Transverse colon (tissue), 4 donors: ENCODE measurements at regions not wholly inside any gene's neighbourhood (a gene's known extent, or its start where the extent isn't known, plus 50 kb on each side); places are given as distances from the start of the nearest gene placed in this dataset.

Experiments used
- DNase-seq: peaks from one replicate; pipeline ENCODE4 v3.0.0-alpha.2; 2019
- H3K27ac ChIP-seq, 4 donors: fragments of 200-600 bp; sonication (generic); 2 replicates each; pipeline ENCODE4 v1.5.1; 2016 to 2018; ENCODE audit warnings: inconsistent platforms in 4 of 4
- H3K27me3 ChIP-seq: fragments of 200-600 bp; sonication (generic); 2 replicates; pipeline ENCODE4 v1.5.1; 2017; ENCODE audit warnings: inconsistent platforms
- H3K36me3 ChIP-seq, 4 donors: fragments of 200-600 bp; sonication (generic); 2 replicates each; pipeline ENCODE4 v1.5.1; 2017 to 2019; ENCODE audit warnings: inconsistent platforms in 4 of 4
- H3K4me1 ChIP-seq, 4 donors: fragments of 200-600 bp; sonication (generic); 2 replicates each; pipeline ENCODE4 v1.5.1; 2017 to 2020; ENCODE audit warnings: inconsistent platforms in 4 of 4
- H3K4me3 ChIP-seq, 4 donors: fragments of 200-600 bp; sonication (generic); 1 replicate in 1 of 4; 2 replicates in 3 of 4; pipeline versions ENCODE4 v1.5.1 to v1.6.1; 2017 to 2019; ENCODE audit warnings: inconsistent platforms in 4 of 4
- H3K9me3 ChIP-seq, 2 donors: fragments of 200-600 bp; sonication (generic); 2 replicates each; pipeline ENCODE4 v1.5.1; 2017 to 2019; ENCODE audit warnings: inconsistent platforms in 2 of 2
- CTCF ChIP-seq, 5 experiments: fragments of 200-600 bp in 3 of 5; fragments of 450-650 bp in 2 of 5; sonication (generic) in 3 of 5; IDR thresholded peaks; 1 replicate in 2 of 5; 2 replicates in 3 of 5; pipeline ENCODE4 v1.5.1; 2016 to 2017; ENCODE audit warnings: antibody characterized with exemption in 5 of 5, inconsistent platforms in 3 of 5, mild to moderate bottlenecking in 2 of 5, moderate library complexity in 1 of 5
- EP300 ChIP-seq: sonication (generic); formaldehyde crosslinking; IDR thresholded peaks from one replicate; pipeline ENCODE4 v1.6.1; 2017; ENCODE audit warnings: antibody characterized with exemption, low read depth
- POLR2A ChIP-seq: fragments of 450-650 bp; IDR thresholded peaks from one replicate; pipeline ENCODE4 v1.6.1; 2016; ENCODE audit warnings: antibody characterized with exemption, mild to moderate bottlenecking, moderate library complexity
- POLR2AphosphoS5 ChIP-seq, 3 donors: sonication (generic); formaldehyde crosslinking; IDR thresholded peaks; one replicate each; pipeline ENCODE4 v1.6.1; 2016; ENCODE audit warnings: antibody characterized with exemption in 3 of 3
- WGBS, 2 donors: methylation state at CpG; one replicate each; pipeline ENCODE4 v1.1.5; 2018; ENCODE audit warnings: low coverage in 1 of 2; 5-methylcytosine and 5-hydroxymethylcytosine counted together
- in situ Hi-C, 4 donors: fragments of 200-750 bp; cut with MboI; loops; one replicate each; pipeline versions ENCODE4 v1.15.0 to v1.15.1; 2017; ENCODE audit warnings: low sequenced_read_pairs in 3 of 4, low pct_ligation_motif_present in 1 of 4, low pct_unique_long_range_greater_than_20kb in 1 of 4
- intact Hi-C: fragments of 100-400 bp; cut with DNase I; formaldehyde crosslinking; loops from one replicate; pipeline ENCODE4 v1.15.1; 2023; ENCODE audit warnings: low total_unique reads

GRCh38 chr3:181660337-181660736, 51.4 kb upstream of the SOX2 start:
- no peak overlapping the region for H3K4me3 ChIP-seq
- H3K36me3 ChIP-seq: no peaks in the 10 kb centered on the region
- H3K27ac ChIP-seq: no peak overlapping the region
- H3K9me3 ChIP-seq: no peaks in the 10 kb centered on the region
- DNase-seq: no peak
- no peaks in the 10 kb centered on the region for H3K4me1 ChIP-seq
- TF ChIP-seq POLR2A (no peak), CTCF (IDR thresholded peaks at IDR 0.05) (no peak), EP300 (no peak), POLR2AphosphoS5 (IDR thresholded peaks at IDR 0.05) (no peak)
- in situ Hi-C loops (no loop called here), intact Hi-C loops (no loop called here)
- WGBS, 2 donors: 73 to 81% methylated on average over 2 of the region's 2 CpGs
- no peaks in the 10 kb centered on the region for H3K27me3 ChIP-seq

- in situ Hi-C loops: no loop called here
- H3K9me3 ChIP-seq: no peaks in the 10 kb centered on the region
- TF ChIP-seq POLR2AphosphoS5 (IDR thresholded peaks at IDR 0.05) (no peak), CTCF (IDR thresholded peaks at IDR 0.05) (no peak), EP300 (no peak), POLR2A (no peak)
- H3K4me3 ChIP-seq: no peak overlapping the region
- H3K36me3 ChIP-seq: no peaks in the 10 kb centered on the region
- no peak overlapping the region for H3K27ac ChIP-seq
- WGBS, 2 donors: 86 to 97% methylated on average over 1 of the region's 1 CpG
- H3K27me3 ChIP-seq: no peaks in the 10 kb centered on the region
- intact Hi-C loops: no loop called here
- DNase-seq: no peak
- H3K4me1 ChIP-seq: no peaks in the 10 kb centered on the region
Observed at GRCh38 chr3:181637456-181637855, 74.3 kb upstream of the SOX2 start.

- Histone ChIP-seq H3K27ac (no peak overlapping the region), H3K9me3 (no peaks in the 10 kb centered on the region), H3K27me3 (no peaks in the 10 kb centered on the region), H3K4me1 (no peaks in the 10 kb centered on the region), H3K36me3 (no peaks in the 10 kb centered on the region), H3K4me3 (no peak overlapping the region)
- WGBS, 2 donors: 87% methylated on average over 4 of the region's 4 CpGs; no CpG with 5 or more reads in 1 of the 2 donors
- intact Hi-C loops: no loop called here
- DNase-seq: no peak
- TF ChIP-seq EP300: no peak
- TF ChIP-seq CTCF (IDR thresholded peaks at IDR 0.05): no peak
- TF ChIP-seq POLR2AphosphoS5 (IDR thresholded peaks at IDR 0.05): no peak
- TF ChIP-seq POLR2A: no peak
- in situ Hi-C loops: no loop called here
Observed at GRCh38 chr3:181637056-181637455, 74.7 kb upstream of the SOX2 start.

- 60 to 65% methylated on average over 4 of the region's 4 CpGs for WGBS, 2 donors
- intact Hi-C loops (no loop called here), in situ Hi-C loops (no loop called here)
- H3K4me3 ChIP-seq: no peak overlapping the region
- TF ChIP-seq EP300: no peak
- no peak for TF ChIP-seq POLR2AphosphoS5 (IDR thresholded peaks at IDR 0.05)
- no peak for TF ChIP-seq POLR2A
- no peak for TF ChIP-seq CTCF (IDR thresholded peaks at IDR 0.05)
- H3K27ac ChIP-seq: no peak overlapping the region
- no peaks in the 10 kb centered on the region for H3K9me3 ChIP-seq
- no peaks in the 10 kb centered on the region for H3K27me3 ChIP-seq
- no peaks in the 10 kb centered on the region for H3K4me1 ChIP-seq
- no peak for DNase-seq
- no peaks in the 10 kb centered on the region for H3K36me3 ChIP-seq
Observed at GRCh38 chr3:181635141-181635540, 76.6 kb upstream of the SOX2 start.
